COLO829 (cell line): ENCODE measurements at regions not wholly inside any gene's neighbourhood (a gene's known extent, or its start where the extent isn't known, plus 50 kb on each side); places are given as distances from the start of the nearest gene placed in this dataset.
"Not testable (repeated sequence)": the region's sequence is repeated elsewhere in the genome, so short reads cannot be mapped to it uniquely, and the experiment has no call there.

ENCODE experiments used
- DNase-seq: peaks from one replicate; pipeline ENCODE4 v3.0.0; 2012; ENCODE audit warnings: low spot score

- DNase-seq = no peak
Measured at GRCh38 chr4:189178125-189178746, 762.4 kb upstream of the FRG1 start.

GRCh38 chr4:189185810-189186432 lies 754.8 kb upstream of the FRG1 start:
- no peak for DNase-seq

- DNase-seq = no peak
Measured at GRCh38 chr4:189187531-189188052, 753.1 kb upstream of the FRG1 start.

- DNase-seq = no peak
Measured at GRCh38 chr4:189198624-189199023, 742.0 kb upstream of the FRG1 start.

- peak; percentile 56 for DNase-seq
Measured at GRCh38 chr4:189200353-189200752, 740.3 kb upstream of the FRG1 start.

GRCh38 chr4:189202182-189202868 lies 738.3 kb upstream of the FRG1 start:
- peak; percentile 80 for DNase-seq

- peak; percentile 77 for DNase-seq
Measured at GRCh38 chr4:189202869-189203271, 737.8 kb upstream of the FRG1 start.

GRCh38 chr4:189204616-189205015 lies 736.1 kb upstream of the FRG1 start:
- no peak for DNase-seq

GRCh38 chr4:189206953-189207352 lies 733.7 kb upstream of the FRG1 start:
- DNase-seq = no peak

GRCh38 chr4:189207872-189208271 lies 732.8 kb upstream of the FRG1 start:
- DNase-seq = no peak

GRCh38 chr4:189215574-189215973 lies 725.1 kb upstream of the FRG1 start:
- no peak for DNase-seq

GRCh38 chr4:189221691-189222090 lies 719.0 kb upstream of the FRG1 start:
- DNase-seq = no peak

GRCh38 chr4:189228726-189229125 lies 711.9 kb upstream of the FRG1 start:
- no peak for DNase-seq

GRCh38 chr4:189232274-189232673 lies 708.4 kb upstream of the FRG1 start:
- no peak for DNase-seq

- not testable (repeated sequence) for DNase-seq
Measured at GRCh38 chr4:189233754-189234153, 706.9 kb upstream of the FRG1 start.

GRCh38 chr4:189234948-189235347 lies 705.7 kb upstream of the FRG1 start:
- DNase-seq = not testable (repeated sequence)

- no peak for DNase-seq
Measured at GRCh38 chr4:189235599-189235998, 705.1 kb upstream of the FRG1 start.

GRCh38 chr4:189236321-189236720 lies 704.4 kb upstream of the FRG1 start:
- DNase-seq = not testable (repeated sequence)

- no peak for DNase-seq
Measured at GRCh38 chr4:189237340-189237739, 703.3 kb upstream of the FRG1 start.

GRCh38 chr4:189255636-189256035 lies 685.0 kb upstream of the FRG1 start:
- DNase-seq = peak; percentile 24

GRCh38 chr4:189261475-189261874 lies 679.2 kb upstream of the FRG1 start:
- DNase-seq = no peak

- no peak for DNase-seq
Measured at GRCh38 chr4:189265515-189265914, 675.2 kb upstream of the FRG1 start.

GRCh38 chr4:189267312-189267965 lies 673.2 kb upstream of the FRG1 start:
- DNase-seq = no peak
